HG03108 (cell line): ENCODE measurements at regions not wholly inside any gene's neighbourhood (a gene's known extent, or its start where the extent isn't known, plus 50 kb on each side); places are given as distances from the start of the nearest gene placed in this dataset.
"Not testable (repeated sequence)": the region's sequence is repeated elsewhere in the genome, so short reads cannot be mapped to it uniquely, and the experiment has no call there.

Experiments
- ATAC-seq: cut with Tn5 transposase; IDR thresholded peaks from one replicate; pipeline ENCODE4 v1.9.1; 2021; ENCODE audit warnings: moderate library complexity; ENCODE audit not compliant: unreplicated experiment

DNA sequence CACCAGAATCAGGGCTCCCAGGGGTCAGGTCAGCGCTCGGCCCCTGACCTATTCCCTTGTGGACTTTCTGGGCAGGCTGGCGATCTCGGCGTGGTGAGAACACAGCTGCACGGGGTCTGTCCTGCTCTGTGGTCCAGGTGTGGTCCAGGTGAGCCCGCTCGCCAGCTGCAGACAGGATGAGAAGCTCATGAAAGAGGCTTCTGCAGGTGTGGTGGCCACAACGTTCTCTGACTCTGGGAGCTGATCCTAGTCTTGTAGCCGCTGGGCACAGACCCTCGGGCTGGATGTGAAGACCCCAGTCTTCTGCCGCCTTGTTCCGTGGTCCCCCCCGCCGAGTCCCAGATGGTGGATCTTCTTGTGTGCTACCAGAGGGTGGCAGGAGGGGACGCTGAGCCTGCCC lies 129.7 kb downstream of the RTP5 start:
- ATAC-seq: no peak

DNA sequence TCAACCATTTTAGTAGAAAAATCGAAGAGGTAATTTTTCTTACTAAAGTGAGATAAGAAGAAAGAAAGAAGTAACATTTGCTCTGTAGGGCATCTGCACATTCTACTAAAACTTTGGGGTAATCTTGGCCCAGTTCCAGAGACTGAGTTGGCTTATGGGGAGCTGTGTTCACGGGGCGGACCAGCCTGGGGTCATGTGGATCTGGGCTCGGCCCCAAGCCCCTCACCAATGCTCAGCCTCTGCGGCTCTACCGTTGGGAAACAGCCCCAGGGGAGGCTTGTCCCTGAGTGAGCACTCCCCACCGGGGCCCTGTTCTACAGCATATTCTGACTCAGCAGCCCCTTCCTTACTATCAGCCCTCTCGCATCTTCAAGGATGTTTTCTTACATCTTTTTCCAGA lies 132.3 kb downstream of the RTP5 start:
- ATAC-seq: no peak

DNA sequence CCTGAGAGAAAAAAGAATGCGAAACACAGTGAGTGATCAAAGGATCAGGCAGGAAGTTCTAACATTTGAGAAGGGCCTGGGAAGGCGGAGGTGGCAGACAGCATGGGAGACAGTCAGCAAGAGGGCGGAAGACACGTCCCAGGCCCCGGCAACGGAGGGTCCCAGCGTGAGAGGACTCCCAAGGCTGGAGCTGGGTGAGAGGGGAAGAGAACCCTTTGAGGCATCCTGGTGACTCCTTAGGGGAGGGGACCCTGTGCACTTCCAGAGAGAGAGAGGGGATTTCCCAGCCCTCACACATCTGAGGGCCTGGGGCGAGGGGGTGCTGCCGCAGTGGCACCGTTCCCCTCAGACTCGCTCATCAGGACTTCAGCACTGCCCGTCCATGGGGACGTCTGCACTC lies 133.4 kb downstream of the RTP5 start:
- ATAC-seq: no peak

DNA sequence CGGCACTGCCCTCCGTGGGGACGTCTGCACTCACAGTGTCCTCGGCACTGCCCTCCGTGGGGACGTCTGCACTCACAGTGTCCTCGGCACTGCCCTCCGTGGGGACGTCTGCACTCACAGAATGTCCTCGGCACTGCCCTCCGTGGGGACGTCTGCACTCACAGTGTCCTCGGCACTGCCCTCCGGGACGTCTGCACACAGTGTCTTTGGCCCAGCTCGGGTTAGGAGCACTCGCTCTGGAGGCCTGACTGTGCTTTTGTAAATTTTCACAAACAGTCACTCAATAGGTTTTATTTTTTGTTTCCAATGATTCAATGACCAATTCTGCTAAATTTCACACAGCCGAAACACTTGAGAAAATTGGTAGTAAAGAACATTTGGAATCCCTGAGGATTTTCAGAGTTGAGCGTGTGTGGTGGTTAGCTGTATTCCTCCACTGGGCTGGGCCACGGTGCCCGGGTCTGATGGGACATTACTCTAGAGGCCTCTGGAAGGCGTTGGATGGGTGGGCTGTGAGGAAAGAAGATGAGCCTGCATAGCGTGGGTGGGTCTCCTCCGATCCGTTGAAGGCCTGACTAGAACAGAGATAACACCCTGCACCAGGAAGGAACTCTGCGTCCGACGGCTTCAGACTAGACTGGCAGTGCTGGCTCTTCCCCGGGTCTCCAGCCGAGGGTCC lies 134.8 kb downstream of the RTP5 start:
- no peak for ATAC-seq

DNA sequence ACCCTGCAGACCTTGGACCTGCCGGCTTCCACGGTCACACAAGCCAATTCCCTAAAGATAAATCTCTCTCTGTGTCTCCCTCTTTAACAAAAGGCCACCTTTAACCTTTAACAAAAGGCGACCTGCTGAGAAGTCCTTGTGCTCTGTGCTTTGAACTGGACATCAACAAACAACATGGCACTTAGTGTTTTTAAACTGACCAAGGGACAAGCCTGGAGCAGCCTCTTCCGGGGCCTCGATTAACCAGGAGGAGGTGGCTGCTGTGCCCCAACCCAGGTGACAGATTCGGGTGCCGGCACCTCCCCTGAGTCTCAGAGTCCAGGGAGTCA lies 135.3 kb downstream of the RTP5 start:
- ATAC-seq: no peak

DNA sequence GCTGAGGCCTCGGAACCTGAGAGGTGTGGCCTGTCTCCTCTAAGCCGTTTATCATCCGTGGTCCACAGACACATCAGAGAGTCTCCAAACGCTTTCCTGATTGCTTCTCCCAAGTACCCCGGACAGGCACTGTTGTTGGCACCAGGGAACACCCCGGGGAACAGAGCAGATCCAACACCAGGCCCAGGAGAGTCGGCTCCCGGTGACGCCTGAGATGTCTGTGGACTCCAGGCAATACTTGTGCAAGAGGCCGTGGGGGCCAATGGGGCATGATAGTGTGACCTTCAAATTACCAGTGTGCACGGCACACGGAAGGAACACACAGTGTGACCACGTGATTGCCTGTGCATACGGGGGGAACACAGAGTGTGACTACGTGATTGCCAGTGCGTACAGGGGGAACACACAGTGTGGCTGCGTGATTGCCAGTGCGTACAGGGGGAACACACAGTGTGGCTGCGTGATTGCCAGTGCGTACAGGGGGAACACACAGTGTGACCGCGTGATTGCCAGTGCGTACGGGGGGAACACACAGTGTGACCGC lies 136.6 kb downstream of the RTP5 start:
- ATAC-seq: not testable (repeated sequence)

DNA sequence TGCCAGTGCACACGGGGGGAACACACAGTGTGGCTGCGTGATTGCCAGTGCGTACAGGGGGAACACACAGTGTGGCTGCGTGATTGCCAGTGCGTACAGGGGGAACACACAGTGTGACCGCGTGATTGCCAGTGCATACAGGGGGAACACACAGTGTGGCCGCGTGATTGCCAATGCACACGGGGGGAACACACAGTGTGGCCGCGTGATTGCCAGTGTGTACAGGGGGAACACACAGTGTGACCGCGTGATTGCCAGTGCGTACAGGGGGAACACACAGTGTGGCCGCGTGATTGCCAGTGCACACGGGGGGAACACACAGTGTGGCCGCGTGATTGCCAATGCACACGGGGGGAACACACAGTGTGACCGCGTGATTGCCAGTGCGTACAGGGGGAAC lies 139.4 kb downstream of the RTP5 start:
- not testable (repeated sequence) for ATAC-seq

DNA sequence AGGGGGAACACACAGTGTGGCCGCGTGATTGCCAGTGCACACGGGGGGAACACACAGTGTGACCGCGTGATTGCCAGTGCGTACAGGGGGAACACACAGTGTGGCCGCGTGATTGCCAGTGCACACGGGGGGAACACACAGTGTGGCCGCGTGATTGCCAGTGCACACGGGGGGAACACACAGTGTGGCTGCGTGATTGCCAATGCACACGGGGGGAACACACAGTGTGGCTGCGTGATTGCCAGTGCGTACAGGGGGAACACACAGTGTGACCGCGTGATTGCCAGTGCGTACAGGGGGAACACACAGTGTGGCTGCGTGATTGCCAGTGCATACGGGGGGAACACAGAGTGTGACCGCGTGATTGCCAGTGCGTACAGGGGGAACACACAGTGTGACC lies 140.3 kb downstream of the RTP5 start:
- not testable (repeated sequence) for ATAC-seq

DNA sequence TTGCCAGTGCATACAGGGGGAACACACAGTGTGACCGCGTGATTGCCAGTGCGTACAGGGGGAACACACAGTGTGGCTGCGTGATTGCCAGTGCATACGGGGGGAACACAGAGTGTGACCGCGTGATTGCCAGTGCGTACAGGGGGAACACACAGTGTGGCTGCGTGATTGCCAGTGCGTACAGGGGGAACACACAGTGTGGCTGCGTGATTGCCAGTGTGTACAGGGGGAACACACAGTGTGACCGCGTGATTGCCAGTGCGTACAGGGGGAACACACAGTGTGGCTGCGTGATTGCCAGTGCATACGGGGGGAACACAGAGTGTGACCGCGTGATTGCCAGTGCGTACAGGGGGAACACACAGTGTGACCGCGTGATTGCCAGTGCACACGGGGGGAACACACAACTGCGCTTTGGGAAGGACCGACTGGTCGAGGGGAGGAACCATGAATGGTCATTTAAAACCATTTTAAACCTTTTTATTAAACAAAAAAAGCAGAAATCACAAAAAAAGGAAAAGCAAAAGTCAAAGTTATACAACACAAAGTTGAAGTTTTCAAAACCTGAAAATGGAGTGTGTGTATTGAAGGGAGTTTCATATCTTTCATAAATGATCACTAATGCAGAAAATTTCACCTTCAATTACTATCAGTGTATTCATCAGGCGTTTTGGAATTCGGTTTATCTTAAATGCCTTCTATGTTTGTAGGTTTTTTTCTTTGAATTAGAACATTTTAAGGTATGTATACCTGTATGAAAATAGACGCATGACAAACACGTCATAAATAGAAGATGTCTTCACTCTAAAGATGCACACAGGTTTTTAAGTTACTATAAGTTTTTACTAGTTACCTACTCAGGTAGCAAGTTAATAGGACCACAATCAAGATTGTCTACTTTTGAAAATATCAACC lies 141.0 kb downstream of the RTP5 start:
- ATAC-seq: not testable (repeated sequence)

DNA sequence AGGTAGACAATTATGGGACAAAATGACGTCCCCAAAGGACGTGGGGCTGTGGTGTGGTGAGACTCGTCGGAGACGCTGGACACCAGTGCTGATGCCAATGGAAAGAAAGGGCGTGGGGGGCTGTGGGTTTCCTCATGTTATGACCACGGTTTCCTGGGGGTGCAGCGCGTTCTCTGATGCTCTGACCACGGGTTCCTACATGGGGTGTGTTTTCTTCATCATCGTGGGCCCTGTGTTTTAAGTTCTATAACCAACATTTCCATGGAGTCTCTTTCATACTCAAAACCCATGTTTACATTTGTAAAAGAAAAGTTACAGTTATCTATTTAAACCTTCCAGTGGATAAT lies 141.6 kb downstream of the RTP5 start:
- ATAC-seq: no peak

DNA sequence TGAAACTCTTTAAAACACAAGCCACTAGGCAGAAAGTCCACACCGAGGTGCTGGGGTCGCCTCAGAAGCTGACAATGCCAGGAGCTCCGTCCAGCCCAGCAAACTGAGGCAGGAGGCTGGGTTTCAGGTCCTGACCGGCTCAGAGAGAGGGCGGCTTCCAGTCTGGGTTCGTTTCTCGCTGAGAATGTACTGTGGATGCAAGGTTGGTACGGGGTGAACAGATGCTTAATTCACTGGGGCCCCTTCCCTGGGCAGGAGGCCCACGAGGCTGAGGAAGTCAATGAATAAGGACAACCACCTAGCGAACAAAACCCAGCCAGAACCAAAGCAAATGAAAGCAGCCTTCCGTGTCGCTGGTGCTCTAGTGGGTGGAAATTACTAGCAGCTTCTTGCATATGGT lies 142.0 kb downstream of the RTP5 start:
- ATAC-seq: no peak

DNA sequence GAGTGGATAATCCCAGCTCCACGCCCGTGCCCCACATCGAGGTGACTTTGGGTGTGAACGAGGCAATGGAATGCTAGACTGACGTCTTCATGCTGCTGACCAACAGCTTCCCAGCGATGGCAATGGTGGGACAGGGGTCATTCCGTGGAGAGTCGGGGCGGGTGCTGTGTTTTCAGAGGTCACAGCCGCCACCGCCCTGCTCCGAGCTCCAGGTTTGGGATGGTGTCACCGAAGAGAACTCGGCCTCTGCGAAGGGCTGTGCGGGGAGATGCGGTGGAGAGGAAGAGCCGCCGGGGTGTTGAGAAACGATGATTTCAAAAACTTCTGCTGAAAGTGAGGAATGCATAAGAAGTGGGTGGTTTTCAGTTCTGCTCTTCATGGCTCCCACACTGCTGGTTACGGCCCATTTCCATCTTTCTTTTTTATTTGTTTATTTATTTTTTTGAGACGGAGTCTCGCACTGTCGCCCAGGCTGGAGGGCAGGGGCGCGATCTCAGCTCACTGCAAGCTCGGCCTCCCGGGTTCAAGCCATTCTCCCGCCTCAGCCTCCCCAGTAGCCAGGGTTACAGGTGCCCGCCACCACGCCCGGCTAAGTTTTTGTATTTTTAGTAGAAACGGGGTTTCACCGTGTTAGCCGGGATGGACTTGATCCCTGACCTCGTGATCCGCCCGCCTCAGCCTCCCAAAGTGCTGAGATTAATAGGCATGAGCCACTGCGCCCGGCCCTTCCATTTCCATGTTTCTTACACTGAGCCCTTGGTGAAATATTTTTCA lies 142.6 kb downstream of the RTP5 start:
- no peak for ATAC-seq

DNA sequence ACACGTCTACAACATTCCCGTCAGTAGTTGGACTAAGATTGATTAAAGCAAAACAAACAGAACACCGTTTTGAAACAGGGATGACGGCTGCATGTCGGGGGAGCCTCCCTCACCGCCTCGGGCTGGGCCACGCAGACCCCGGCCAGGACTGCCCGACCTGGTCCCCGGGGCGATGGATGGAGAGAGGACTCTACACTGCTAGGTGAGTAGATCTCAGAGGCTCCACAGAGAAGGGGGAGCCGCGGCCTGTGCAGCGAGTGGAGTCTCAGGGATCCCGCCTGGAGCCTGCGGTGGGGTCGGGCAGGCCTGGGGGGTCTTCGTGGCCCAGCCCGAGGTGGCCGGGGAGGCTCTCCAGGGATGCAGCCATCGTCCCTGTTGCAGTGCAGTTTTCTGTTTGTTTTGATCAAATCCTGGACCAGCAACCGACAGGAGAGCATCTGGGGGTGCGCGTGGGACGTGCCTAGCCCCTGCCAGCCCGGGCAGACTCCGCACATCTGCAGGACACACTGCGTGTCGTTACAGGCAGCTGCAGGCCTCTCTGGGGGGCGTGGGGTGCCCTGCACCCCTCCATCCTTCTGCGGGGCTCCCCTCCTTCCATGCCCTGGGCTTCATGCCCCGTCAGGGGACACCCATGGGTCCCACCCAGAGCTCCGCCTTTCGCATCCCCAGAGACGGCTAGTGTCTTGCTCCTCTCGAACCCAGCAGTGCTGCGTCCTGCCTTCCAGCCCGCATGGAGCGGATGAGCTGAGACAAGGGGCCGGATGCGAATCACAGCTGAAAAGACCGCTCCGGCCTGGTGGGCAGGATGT lies 143.6 kb downstream of the RTP5 start:
- ATAC-seq: no peak

DNA sequence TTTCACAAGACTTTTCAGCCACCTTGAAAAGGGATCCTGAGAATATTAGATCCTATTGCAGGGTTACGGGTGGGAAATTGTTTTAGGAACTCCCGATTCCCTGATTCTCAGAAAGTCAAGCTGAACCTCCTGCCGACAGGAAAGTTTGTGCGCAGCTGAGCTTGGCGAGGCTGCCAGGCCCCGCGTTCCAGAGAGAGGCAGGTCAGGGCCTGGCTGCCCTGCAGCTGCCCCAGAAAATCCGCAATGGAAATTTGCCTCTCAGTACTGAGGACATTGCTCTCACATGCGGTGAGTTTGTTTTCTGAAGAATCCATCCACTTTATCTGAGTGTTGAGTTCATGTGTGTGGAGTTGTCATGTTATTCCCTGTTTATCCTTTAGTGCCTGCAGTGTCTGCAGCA lies 144.2 kb downstream of the RTP5 start:
- ATAC-seq: no peak

DNA sequence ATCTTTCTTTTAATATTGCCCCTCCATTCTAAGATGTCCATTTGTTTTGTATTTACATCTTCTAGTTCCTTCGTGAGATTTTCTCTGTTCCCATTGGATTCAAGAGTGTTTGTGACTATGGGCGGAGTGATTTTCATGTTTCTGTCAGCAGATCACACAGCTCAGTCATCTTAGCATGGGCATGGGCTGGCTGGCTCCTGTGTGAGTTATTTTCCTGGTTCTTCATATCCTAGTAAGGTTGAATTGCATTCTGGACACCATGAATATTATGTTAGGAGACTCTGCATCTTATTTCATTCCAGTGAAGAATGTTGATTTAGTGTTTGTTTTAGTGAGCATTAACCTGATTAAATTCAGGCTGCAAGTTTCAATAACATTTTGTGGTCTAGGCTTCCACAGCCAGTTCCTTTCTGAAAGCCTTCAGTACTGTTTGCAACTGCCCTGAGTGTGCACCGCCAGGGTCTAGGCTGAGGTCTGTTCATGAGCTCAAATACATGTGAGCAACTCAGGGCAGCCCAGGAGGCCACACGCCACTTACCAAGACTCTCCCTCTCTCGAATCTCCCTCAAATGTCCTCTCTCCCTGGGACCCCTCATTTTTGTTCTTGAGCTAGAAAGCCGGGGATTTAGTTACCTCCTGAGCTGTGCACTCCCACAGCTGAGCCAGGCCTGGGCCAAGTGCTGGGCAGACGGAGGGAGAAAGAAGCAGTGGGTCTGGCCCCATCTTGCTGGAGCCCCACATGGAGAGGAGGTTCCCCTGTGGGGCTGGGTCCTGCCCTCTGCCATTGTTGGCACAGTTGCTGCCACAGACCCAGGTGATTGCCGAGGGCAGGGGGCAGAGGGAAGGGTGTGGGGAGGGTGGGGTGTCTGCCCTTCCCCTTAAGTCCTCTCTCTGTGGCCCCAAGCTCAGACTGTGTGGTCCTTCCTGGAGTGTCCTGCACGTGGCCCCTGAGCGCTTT lies 145.9 kb downstream of the RTP5 start:
- no peak for ATAC-seq

DNA sequence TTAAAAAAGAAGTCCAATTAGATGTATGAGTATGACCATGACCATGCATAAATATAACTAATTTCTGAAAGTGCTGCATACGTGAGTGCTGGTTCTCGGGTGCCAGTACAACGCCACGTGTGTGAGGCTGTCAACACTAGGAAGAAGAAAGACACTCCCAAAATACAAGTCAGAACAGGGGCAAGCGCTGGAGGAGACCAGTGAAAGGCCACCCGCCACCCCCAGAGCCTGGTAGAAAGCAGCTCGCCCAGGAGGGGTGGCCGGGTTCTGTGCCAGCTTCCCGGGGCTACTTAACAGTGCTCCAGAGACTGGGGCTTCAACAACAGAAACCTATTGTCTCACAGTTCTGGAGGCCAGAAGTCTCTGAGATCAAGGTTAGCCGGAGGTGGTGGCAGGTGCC lies 147.6 kb downstream of the RTP5 start:
- no peak for ATAC-seq

DNA sequence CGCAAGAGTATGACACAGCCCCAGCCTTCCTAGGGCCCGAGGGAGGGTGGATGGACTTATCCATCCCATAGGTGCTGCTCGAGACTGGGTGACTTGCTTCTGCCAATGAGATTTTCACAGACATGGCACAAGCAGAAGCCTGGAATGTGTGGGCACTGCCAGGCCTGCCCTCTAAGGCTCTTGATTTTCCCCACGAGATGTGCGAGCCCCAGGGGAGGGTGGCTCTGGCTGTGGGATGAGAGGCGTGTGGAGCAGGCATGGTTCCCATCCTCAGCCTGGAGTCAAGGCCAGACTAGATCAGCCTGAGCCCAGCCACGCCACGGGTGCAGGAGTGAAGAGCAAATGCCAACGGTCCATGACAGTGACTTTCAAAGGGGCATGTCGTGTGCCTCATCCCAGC lies 148.9 kb downstream of the RTP5 start:
- not testable (repeated sequence) for ATAC-seq

DNA sequence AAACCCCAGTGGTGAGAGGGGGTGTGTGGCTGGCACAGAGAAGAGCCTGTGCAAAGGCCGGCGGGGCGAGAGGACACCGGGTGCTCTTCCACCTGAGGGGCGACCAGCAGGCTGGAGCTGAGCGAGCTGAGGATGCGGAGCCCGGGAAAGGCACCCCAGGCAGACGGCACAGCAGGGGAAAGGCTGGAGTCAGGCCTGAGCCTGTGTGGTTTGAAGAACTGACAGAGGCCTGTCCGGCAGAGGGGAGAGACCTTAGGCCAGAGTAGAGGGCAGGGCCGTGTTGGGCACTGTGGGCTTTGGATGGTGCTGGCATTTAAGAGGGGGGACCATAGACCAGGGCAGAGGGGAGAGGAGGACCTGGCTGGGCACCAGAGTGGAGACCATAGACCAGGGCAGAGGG lies 149.8 kb downstream of the RTP5 start:
- no peak for ATAC-seq

DNA sequence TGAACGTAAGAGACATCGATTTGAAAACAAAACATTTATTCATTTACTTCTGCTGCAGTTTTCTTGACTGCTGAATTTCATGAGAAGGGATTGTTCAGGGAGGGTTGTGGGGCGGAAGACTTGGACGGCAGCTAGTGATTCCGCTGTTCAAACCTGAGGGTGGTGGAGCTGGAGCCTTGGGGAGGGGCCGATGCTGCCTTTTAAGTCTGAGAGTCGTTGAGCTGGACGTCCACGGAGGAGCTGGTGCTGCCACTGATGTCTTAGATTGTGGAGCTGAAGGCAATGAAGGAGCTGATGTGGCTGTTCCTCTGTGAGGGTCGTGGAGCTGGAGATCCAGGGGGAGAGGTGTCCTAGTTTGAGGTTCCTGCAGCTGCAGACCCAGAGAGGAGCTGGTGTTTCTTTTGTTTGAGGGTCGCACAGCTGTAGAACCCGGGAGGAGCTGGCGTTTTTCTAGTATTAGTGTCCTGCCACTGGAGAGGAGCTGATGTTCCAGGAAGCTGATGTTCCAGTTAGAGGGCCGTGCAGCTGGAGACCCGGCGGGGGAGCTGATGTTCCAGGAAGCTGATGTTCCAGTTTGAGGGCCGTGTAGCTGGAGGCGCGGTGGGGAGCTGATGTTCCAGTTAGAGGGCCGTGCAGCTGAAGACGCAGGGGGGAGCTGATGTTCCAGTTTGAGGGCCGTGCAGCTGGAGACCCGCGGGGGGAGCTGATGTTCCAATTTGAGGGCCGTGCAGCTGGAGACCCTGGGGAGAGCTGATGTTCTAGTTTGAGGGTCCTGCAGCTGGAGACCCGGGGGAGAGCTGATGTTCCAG lies 150.9 kb downstream of the RTP5 start:
- no peak for ATAC-seq
